HG03139 (cell line): ENCODE measurements at regions not wholly inside any gene's neighbourhood (a gene's known extent, or its start where the extent isn't known, plus 50 kb on each side); places are given as distances from the start of the nearest gene placed in this dataset.
A peak's percentile ranks its signal among the peaks of the same experiment; 100 is the strongest.
"Not testable (repeated sequence)": the region's sequence is repeated elsewhere in the genome, so short reads cannot be mapped to it uniquely, and the experiment has no call there.

ENCODE experiments used
- ATAC-seq: cut with Tn5 transposase; IDR thresholded peaks from one replicate; pipeline ENCODE4 v1.9.1; 2021; ENCODE audit not compliant: unreplicated experiment

DNA sequence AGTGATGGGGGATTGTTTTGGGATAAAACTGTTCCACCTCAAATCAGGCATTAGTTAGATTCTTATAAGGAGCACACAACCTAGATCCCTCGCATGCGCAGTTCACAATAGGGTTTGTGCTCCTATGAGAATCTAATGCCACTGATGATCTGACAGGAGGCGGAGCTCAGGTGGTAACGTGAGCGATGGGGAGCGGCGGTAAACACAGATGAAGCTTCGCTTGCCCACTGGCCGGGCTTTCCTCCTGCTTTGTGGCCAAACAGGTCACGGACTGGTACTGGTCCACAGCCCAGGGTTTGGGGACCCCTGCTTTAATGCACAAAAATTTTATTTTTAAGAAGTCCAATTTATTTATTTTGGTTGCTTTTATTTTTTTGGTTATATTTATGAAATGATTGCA, 238.8 kb downstream of the AACS start:
- no peak for ATAC-seq

DNA sequence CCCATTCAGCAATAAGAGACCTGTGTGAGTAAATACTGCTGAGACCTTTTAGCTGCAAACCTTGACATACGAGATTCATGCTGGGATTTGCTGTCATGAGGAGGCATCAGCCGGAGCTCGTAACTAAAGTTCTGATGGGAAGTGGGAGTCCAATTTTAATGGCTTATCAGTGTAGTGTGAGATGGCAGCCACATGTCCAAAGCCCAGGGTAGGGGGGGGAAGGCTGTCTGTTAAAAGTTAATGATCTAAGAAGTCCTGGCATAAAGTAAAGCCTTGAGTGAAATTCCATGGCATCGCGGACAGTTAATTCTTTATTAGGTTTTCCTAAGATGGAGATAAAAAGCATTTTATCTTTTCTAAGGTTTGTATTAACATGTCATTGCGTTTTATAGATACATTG, 240.0 kb downstream of the AACS start:
- ATAC-seq, result no peak

DNA sequence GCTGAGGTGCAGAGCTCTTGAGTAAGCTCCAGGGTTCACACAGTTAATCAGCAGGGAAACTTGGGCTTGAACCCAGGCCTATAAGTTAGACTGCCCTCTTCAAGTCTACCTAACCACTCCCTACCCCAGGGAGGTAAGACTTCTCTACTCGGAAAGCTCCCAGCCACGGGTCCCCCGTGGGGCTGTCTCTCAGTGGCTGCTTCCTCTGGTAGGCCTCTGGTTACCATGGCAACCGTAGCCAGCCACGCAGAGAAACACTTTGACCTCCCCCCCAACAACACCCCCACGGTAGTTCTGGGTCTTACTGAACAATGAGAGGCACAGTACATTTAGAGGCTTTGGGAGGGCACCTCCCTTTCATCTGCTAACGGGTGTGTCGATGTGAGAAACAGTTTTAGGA, 245.2 kb downstream of the AACS start:
- ATAC-seq, result no peak

DNA sequence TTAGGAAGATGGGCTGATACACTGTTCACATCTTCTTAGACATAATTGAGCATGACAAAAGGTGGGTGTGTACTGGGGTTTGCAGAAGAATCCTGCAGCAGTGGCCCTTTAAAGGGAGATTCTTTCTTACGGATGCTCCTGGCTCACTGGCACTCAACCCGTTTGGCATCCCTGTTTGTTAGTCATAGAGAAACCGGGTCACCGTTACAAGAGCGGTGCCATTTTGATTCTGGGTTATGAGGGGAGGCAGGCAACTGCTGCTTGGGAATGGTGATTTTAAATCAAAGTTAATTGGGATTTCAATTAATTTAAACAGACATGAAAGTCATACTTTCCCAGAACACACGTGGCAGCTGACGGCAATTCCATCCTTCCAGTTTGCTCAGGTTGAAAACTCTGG, 245.8 kb downstream of the AACS start:
- ATAC-seq, result no peak

DNA sequence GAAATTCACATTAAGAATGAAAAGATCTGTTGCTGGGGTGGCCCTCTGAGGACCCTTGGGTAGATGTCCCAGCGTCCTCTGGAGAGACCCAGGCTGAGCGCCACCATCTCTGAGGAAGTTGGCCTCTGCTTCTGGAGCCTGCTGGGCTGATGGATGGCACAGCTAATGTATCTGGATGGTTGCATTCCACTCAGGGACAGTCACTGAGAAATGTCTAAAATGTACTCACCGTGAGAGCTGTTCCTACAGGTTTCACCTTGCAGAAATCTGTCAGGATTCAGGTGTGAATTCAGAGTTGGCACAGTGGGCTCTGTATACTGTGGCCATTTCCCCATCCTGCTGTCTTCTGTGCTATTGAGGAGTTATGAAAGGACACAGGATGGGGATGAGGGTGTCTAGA, 247.2 kb downstream of the AACS start:
- ATAC-seq, result no peak

DNA sequence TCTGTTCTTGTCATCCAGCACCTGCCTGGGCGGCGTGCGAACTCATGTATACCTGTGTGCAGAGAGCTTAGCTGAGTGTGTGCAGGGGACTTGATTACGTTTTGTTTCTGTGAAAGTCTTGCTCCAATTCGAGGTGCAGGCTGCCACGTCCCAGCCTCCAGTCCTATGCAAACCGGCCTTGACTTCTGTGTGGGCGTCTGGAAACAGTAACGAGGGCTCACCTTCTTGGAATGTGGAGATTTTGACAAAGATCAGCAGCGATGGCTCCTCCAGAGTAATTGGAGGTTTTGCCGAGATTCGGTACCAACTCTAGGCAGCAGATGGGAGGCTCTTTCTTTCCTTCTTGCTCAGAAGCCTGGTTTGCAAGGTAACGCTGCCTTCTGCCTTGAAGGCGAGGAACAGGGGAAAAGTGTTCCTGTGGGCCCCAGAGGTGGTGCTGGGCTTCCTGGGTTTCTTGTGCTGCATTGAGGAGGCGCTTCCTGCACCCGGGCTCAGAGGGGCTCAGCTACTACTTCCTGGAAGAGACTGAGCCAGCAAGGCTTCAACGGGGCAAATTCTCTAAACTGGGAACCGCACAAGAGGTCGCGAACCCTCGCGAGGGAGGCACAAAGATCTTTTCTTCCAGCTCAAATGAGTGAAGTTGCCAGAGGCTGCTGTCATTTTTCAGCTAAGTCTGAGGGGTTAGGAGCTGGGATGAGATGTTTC, 249.0 kb downstream of the AACS start:
- ATAC-seq, result no peak

DNA sequence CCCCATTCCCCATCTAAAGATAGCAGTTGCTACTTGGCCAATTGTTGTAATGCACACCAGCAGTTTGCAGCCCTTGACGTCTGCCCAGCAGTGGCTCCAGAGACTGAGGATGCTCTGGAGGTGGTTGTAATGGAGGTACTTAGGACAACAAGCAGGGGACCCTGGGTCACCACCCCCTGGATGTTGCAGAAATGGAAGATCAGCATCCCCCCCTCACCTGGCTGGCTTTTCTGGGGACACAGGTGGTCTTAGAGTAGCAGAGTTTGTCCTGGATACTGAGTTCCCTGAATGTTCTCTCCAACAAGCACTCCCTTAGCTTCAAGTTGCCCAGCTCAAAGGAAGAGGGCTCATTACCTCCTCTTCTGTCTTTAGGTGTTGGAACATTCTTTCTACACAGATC, 250.5 kb downstream of the AACS start:
- no peak for ATAC-seq

DNA sequence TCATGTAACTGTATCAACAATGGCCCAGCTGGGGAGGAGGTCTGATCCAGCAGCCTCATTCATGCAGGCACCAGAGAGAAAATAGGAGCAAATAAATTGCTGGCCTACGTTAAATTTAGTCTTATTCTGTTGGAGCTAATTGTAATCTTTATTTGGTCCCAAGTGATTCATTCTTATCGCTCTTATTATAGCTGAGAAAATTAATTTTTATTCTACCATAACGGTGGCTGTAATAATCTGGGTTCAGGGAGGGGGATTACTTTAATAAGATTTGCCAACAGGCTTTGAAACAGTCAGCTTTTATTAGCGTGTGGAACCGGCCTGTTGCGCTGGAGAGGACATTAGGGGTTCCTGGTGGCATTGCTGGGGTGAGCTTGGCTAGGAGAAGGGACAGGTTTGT, 254.9 kb downstream of the AACS start:
- no peak for ATAC-seq

DNA sequence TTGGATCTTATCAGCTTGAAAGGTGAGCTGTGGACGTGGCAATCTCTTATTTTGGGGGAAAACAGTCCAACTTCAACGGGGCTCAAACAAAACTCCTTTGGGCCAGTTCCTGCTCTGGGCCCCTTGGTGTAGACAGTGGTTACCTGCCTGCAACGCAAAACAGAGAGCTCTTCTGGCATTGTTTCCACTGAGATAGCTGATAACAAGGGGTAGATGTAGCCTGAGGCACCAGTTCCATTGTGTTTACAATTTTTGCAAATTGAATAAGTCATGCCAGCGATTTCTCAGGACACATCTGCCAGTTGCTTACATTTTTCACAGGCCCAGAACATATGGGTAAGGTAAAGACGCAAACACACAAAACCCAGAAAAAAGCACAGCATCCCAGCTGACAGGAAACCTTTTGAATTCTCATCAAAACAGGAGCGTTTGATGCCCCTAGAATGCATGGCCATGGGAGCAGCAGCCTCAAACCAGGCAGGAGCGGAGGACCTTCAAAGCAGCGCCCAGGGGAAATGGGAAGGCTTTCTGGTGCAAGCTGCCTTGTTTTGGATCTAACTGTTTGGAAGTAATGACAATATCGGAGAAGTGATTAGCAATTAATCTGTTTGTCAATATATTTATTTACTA, 259.7 kb downstream of the AACS start:
- no peak for ATAC-seq

DNA sequence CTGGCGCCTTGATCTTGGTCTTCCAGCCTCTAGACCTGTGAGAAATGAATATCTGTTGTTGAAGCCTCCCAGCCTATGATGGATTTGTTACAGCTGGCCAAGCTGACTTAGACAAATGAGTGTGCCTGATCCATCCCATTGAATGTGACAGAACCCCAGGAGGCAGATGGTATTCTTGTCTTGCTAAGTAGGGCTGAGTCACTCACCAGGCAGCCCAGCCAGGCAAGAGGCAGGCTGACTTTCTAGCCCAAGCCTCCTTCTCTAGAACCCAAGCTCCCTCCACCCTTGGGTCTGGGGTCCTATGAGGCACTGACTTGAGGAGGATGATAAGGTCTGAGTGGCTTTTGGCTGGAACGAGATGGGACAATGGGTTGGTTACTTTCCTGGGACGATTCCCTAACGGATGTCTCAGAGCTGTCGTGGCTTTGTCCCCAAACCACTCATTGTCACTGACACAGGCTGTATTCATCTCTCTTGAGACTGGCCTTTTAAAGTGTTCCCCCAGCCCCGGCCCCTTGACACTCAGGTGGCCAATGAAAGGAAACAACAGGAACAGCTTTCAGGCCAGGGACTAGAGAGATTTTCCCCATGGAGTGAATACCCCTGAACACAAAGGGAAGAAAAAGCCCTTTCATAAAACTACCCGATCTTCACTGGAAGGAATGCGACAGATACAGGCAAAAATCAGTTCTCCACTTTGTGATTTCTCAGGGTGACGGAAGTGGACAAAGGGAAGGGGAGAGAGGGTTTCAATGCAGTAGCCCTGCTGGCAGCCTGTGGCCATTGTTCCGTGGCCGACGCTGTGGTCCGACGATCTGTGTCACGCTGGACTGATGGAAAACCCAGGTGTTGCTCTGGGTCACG, 264.2 kb downstream of the AACS start:
- ATAC-seq, result no peak

DNA sequence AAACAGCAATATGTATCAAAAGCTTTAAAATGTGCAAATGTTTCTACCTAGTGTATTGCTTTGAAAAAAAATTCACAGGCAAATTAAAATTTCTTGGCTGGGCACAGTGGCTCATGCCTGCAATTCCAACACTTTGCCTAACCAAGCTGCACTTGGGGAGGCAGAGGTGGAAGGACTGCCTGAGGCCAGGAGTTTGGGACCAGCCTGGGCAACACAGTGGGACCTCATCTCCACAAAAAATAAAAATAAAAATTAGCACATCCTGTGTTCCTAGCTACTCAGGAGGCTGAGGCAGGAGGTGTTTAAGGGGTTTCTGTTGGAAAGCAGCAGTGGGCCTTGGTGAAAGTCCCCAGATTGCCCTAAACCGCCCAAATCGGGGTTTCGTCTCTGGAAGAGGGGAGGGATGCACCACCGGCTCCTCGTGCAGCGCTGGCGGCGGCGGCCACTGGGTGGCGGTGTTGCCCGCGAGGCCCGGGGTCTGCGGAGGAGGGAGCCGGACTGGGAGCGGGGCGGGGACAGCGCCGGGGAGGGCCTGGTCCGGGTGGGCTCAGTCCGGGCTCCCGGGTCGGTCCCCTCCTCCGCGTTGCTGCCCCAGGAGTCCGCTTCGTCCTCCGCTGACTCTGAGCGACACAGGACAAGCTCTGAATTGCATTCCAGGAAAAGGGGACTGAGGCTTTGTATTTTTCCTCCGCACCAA, 265.6 kb downstream of the AACS start:
- ATAC-seq, result peak; percentile 90

DNA sequence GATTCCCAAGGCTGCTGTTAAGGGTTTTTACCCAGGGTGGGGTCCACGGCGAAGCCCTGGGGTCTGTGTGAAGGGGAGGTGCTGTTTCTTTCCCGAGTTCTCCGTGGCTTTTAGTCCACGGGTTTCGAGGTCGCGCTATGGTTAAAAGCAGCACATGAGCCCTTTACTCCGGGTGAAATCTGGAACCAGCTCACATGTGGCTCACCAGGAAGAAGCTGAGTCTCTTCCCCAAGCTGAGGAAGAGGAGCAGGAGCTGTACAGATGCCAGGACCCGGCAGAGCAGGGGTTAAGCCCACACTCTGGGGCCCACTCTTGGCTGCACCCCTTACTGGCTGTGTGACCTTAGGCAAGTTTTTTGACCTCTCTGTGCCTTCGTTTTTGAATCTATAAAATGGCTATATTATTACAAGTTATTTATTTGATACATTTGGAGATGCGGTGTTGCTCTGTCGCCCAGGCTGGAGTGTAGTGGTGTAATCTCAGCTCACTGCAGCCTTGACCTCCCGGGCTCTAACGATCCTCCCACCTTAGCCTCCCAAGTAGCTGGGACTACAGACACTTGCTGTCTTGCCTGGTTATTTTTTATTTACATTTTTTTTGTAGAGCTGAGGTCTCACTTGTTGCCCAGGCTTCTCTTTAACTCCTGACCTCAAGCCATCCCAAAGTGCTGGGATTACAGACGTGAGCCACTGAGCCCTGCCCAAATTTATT, 266.3 kb downstream of the AACS start:
- ATAC-seq, result peak; percentile 8

DNA sequence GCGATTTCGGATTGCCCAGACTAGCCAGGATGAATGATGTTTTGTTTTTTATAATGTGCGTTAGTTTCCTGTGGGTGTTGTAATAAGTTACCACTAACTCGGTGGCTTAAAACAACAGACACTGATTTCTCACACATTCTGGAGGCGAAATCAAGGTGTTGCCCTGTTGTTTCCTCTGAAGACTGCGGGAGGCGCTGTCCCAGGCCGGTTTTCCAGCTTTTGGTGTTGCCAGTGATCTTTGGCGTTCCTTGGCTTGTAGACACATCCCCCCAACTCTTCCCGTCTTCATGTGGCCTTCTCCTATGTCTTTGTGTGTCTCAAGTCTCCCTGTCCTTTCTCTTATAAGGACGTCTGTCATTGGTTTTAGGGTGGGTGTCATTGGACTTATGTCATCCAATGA, 267.7 kb downstream of the AACS start:
- ATAC-seq, result no peak

DNA sequence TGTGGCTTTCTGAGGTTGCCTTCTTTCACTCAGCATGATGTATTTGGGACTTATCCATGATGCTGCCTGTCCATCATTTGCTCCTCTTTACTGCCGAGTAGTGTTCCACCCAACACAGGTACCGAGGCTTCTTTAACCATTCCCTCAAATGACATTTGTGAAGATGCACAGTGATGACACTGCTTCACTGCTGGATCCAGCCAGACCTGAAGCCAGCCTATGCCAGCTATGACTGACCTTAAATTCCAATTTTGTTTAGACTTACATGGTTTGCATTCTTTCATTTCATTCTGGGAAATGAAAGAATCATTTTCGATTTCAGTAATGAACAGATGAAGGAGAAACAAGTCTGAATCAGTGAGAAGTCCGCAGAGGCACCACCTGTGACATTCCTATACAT, 271.0 kb downstream of the AACS start:
- no peak for ATAC-seq

DNA sequence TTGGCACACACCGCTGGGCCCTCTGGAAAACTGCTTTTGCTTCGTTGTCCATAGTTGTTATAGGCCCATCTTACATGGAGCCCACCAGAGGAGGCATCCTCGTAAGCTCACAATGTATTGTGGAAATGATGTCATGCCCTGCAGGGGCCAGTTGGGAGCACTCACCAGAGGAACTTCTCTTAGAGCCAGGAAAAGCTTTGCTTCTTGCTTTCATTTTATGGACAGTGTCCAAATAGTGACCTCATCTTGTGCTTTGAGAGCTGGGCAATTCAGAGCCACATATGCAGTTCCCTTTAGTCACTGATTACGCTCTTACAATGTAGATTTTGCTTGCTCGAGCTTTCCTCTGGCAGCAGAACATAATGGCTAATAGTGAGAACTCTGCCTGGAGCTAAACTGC, 275.6 kb downstream of the AACS start:
- ATAC-seq, result no peak

DNA sequence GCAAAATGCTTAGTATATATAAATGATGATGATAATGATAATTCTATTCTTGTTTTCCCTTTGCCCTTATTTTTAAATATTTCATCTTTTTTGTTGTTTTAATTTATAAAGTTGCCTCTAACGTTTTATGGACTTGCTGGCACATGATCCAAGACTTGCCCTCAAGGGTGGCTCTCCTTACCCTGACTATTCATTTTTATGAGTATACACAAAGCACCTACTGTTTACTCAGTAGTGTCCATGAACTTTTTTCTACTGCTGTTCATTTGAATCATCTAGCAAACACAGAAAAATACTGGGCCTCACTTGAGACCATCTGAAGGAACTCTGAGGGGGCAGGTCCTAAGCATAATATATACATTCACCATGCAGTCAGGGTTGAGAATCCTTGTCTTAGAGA, 276.2 kb downstream of the AACS start:
- ATAC-seq, result no peak

DNA sequence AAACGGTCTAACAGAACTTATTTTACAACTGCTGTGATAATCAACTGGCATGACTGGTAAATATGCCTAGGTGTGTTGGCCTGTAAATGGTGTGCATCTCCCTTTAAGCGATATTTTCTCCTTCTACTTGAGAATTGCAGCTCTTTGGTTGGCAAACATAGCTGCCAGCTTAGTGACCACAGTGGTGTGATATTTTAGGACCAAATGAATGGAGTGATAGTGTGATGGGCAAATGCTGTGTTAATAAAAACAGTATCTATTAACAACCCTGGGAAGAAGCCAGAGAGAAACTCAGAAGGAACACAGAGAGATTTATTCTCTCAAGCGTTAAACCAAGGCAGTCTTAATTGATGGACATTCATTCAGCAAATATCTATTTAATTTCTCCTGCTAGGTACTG, 278.4 kb downstream of the AACS start:
- ATAC-seq, result no peak

DNA sequence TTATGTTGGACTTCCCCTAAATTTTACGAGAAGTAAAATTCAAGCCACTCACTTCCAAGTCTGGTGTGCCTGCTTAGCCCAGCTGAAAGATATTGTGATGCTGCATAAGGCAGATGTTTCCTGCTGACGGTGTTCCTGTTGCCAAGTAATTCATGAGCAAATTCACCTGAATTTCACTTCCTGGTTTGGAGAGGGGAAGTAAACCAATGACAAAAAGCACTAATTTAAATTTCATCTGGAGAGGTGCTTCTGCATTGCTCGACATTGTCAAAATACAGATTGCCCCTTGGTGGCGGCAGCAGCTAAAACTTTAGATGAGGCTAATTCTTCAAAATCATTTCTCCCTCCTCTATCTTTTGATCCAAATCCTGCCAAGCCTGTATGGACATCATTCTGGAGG, 281.1 kb downstream of the AACS start:
- ATAC-seq, result no peak

DNA sequence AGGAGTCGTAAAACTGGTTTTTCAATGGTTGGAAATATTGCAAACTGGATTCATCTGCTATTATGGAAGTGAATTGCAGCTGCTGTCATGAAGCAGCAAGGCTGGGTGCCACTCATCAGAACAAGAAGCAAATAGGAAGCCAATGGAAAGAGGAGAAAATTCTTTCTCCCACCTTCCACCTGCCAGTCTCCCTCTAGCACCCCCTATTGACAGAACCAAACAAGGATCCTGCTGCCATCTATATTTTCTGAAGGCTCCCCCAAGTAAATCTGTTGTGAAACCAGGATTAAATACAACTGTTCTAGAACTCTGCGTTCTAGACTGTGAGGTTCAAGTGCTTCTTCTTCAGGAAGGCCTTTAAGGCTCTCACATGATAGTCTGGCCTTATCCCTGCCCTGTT, 286.6 kb downstream of the AACS start:
- no peak for ATAC-seq

DNA sequence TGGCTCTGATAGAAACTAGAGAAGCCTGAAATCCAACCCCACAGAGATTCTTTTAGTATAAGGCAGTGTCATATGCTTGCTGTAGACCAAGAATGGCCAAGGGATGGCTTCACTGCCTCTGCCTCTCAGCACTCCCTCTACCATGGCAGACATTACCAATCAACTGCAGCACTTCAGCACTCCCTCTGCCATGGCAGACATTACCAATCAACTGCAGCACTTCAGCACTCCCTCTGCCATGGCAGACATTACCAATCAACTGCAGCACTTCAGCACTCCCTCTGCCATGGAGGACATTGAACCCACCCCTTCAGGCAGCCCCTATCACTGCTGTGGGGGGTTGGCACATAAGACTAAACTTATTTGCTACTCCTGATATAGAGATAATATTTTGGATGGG, 287.8 kb downstream of the AACS start:
- ATAC-seq, result not testable (repeated sequence)

DNA sequence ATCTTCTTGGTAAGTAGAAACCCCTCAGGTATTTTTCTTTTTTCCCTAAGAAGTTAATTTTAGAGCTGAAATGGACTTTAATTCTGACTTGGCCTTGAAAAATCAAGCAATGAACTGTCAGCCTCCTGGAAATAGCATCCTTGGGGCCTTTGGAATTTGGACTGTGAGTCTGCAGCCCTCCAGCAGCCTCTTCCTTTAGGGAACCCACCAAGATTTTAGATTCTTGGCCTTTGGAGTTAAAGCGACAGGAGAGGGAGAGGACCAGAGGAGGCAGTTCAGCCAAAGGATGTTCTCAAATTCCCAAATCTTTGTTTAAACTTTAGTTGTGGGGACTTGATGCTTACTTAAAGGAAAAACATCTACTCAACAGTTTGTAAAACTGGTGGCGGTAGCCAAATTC, 288.6 kb downstream of the AACS start:
- ATAC-seq, result no peak
